ENCODE measurements at regions not wholly inside any gene's neighbourhood (a gene's known extent, or its start where the extent isn't known, plus 50 kb on each side); places are given as distances from the start of the nearest gene placed in this dataset.

GRCh38 chrX:21056622-21057021, 317.6 kb upstream of the CNKSR2 start:
- no peak for DNase-seq

DNA sequence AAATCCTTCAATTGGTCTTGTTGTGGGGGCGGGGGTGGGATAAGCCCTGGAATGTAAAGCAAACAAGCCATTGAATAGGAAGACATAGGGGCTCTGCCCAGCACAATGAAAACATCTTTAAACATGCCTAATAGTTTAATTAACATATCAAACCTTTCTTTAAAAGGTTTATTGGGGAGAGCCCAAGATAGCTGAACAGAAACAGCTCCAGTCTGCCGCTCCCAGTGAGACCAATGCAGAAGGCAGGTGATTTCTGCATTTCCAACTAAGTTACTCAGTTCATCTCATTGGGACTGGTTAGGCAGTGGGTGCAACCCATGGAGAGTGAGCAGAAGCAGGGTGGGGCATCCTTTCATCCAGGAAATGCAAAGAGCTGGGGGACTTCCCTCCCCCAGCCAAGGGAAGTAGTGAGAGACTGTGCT, 327.2 kb upstream of the CNKSR2 start:
- DNase-seq, result no peak

DNA sequence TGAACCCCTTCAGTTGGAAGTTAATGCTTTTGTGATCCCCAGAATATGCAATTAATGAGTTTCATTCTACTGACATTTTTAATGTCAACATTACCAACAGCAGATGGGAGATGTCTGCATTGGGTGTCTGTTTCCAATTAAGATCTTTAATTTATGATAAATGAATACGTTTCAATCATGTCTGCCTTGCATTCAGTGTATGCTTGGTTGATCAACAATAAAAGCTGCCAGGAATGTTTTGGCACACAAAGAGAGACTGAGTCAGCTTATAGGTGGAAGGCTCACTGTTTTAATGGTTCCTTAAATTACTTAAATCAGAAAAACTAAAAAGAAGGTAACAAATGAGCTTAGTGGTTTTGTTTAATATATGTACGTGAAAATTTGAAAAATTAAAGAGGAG, 359.9 kb upstream of the CNKSR2 start:
- DNase-seq, result no peak

- DNase-seq, result no peak
Observed at GRCh38 chrX:21004835-21005234, 369.4 kb upstream of the CNKSR2 start.

GRCh38 chrX:20995829-20996228, 378.4 kb upstream of the CNKSR2 start:
- no peak for DNase-seq

DNA sequence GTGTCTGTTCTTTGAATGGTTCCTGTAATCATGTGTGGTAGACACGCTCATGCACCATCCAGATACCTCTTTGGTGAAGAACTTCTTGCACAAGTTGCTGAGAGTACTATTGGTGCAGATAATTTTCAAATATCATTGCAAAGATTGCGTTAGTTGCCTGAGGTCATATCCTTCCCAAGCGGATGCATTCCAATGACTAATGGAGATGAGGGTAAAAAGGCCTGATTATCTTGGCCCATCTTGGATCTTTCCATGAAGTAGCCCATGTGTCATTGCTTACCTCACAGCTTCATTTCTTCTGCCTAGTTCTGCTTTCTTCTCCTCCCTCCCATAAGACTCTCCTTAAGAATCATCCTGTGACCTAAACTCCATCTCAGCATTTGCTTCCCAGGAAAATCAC, 384.9 kb upstream of the CNKSR2 start:
- no peak for DNase-seq

DNA sequence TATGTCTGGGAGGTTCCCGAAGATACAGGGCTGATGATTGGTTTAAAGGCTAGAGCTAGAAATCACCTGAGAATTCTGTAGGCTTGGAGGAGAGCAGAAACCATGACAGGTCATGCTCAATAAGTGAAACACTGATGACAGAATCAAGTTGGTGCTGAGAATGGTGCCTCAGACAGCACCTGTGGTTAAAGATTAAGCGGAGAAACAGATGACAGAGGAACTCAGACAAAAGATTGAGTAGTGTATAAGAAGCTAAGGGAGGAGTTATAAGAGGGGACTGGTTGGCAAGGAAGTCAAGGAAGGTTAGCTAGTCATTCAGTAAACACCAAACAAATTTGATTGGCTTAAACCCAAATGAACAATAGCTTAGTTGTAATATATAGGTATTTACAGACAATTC, 385.4 kb upstream of the CNKSR2 start:
- DNase-seq, result no peak

GRCh38 chrX:20988118-20988517, 386.1 kb upstream of the CNKSR2 start:
- DNase-seq, result no peak

- DNase-seq, result no peak
Observed at GRCh38 chrX:20980426-20980825, 393.8 kb upstream of the CNKSR2 start.

DNA sequence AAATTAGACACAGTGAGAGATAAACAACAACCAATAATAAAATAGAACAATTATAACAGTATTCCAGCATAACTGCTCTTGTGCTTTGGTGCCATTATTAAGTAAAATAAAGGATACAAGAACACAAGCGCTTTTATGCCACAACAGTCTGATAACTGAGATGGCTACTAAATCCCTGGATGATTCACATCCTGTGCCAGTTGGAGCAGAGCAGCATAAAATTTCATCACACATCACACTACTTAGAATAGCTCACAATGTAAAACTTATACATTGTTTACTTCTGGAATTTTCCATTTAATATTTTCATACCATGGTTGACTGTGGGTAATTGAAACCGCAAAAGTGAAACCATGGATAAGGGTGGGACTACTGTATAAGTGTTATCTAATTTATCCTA, 399.9 kb upstream of the CNKSR2 start:
- DNase-seq, result no peak

GRCh38 chrX:20973038-20973437, 401.2 kb upstream of the CNKSR2 start:
- DNase-seq, result no peak

GRCh38 chrX:20971250-20971649, 403.0 kb upstream of the CNKSR2 start:
- DNase-seq, result no peak

GRCh38 chrX:20969565-20969964, 404.7 kb upstream of the CNKSR2 start:
- no peak for DNase-seq

DNA sequence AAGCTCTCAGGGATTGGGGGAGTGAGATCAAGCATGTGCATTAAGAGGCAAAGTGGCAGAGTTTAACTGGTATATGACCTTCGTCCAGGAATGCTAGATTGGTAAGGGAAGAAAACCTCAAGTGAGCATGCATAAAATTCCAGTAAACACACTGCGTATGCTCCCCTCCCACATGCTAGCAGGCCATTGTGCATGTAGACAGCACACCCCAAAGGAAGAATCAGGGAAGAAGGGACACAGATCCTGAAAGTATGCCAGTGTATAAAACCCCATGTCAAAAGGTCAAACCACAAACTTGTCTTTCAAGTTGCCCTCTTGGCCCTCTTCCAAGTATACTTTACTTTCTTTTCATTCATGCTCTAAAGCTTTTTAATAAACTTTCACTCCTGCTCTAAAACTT, 405.2 kb upstream of the CNKSR2 start:
- no peak for DNase-seq

DNA sequence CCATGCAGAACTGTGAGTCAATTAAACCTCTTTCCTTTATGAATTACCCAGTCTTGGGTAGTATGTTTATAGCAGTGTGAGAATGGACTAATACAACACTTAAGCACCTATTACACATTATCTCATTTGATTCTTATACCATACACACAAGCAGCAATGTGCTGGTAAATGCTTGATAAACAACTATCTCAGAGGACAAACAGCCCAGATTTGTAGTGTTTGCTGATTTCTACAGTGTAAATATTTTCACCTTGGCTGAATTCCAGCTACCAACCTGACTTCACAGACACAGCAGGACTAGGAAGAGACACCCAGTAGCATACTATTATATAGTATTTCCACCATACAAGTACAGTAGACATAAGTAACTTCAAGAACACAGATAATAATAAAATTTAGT, 406.5 kb upstream of the CNKSR2 start:
- no peak for DNase-seq

- no peak for DNase-seq
Observed at GRCh38 chrX:20965270-20966044, 408.8 kb upstream of the CNKSR2 start.

- DNase-seq, result no peak
Observed at GRCh38 chrX:20954014-20954413, 420.2 kb upstream of the CNKSR2 start.

DNA sequence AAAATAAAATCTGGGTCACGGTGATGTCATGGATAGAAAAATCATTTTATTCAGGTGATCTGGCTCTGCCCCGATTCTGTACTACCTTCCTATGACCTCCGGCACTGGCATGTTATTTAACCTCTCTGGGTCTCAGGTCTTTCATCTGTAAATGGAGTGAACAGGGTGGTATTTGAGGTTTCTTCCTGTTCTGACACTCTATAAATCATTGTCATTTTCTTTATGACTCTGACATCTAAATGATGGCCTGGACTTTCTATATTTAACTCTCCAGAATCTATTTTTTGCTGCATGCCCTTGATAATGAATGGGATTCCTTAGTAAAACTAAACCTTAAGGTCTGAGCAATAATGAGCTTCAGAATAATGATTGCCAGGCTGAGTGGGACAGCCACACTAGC, 422.0 kb upstream of the CNKSR2 start:
- DNase-seq, result no peak

DNA sequence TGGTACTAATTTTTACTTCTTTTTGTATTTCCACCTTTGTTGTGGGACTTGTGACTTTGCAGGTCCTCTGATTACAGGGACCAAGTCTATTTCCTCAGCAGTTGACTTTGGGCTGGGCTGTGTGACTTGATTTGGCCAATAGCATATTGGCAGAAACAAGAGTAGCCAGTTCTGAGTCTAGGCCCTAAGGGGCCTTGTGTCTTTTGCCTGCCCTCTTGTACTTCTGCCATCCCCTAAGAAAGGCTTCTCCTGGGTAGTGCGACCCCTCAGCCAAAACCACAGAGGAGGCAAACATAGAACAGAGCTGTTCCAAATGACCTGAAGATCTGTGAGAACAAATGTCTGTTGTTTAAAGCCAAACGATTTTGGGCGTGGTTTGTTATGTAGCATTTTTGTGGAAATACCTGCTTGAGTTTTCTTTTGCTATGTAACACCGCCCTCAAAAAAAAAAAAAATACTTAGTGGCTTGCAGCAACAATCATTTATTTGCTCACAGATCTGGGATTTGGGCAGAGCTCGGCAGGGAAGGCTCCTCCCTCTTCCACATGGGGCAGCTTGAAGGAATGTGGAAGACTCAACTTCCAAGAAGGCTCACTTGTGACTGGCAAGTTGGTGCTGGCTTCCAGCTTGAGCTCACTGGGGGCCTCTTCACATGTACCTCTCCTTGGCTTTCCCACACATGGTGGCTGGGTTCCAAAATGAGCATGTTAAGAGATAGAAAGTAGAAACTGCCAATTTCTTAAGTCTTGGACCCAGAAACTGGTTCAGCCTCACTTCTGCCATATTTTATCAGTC, 423.0 kb upstream of the CNKSR2 start:
- no peak for DNase-seq

DNA sequence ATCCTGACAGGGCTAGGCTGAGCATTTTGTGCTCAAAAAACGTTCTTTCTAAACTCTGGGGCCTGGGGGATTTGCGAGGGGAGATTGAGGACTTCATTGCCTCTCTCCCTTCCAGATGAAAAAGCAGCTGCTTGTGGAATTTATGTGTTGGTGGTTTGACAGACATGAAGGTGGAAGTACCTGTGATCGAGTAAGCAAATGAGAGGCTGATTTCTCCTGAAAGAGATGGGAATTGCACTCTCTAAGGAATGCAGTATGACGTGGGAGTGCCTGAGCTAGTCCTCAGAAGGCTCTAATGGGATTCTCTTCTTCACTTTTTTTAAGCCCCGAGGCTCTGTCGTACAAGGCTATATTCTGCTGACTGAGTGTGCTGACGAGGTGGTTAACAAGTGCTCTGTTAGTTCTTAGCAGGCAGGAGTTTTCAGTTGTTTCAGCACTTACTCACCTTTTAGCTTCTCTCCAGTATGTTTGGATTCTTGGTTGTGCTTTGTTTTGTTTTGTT, 426.8 kb upstream of the CNKSR2 start:
- no peak for DNase-seq

DNA sequence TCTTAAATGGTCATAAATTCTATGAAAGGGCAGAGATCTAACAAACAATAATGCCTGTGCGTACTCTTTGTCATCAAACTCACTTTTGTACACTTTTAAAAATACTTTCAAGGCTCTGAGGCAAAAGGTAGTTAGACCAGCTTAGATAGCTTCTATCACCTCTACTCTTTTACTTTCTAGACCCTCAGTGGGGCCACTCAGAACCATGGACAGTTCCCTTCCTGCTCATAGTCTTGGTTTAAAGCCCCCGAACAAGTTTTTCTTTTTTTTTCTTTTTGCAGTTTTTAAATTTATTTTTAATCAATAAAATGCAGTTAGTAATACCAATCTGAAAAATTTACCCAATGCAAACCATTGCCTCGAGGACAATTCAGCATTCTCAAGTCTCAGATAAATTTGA, 460.5 kb upstream of the CNKSR2 start:
- no peak for DNase-seq

DNA sequence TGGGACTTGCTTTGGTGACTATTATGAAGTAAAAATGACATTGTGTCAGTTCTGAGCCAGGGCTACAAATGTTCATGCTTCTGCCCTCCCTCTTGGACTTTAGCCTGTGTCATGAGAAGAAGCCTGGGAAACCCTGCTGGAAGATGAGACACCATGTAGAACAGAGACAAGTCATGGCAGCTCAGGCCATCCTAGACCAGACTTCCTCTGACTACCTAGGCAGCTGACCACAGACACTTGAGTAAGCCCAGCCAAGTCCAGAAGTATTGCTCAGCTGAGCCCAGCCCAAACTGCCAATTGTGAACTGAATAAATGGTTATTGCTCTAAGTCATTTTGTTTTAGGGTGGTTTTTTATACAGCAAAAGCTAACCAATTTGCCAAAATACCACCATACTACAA, 467.6 kb upstream of the CNKSR2 start:
- no peak for DNase-seq

- DNase-seq, result no peak
Observed at GRCh38 chrX:20884565-20884964, 489.7 kb upstream of the CNKSR2 start.

- no peak for DNase-seq
Observed at GRCh38 chrX:20863649-20864048, 510.6 kb upstream of the CNKSR2 start.
